ENCODE measurements at regions not wholly inside any gene's neighbourhood (a gene's known extent, or its start where the extent isn't known, plus 50 kb on each side); places are given as distances from the start of the nearest gene placed in this dataset.

DNA sequence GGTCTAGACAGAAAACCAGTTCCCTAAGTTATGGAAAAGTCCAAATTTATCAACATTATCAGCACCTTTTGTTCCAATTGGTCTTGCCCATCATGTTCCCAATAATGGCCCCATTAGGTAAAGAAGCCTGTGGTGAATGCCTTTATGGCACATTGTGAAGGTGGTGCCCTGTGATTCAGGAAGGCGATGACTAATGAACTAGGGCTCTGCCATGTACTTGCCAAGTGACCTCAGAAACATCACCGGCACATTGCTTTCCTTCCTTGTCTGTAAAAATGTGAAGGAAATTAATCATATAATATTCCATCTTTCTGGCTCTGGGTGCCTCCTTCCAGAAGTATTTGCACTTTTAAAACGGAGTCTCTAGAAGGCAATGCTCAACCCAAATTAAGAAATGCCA lies 132.3 kb downstream of the UNC5CL start:
- no peak for DNase-seq

DNA sequence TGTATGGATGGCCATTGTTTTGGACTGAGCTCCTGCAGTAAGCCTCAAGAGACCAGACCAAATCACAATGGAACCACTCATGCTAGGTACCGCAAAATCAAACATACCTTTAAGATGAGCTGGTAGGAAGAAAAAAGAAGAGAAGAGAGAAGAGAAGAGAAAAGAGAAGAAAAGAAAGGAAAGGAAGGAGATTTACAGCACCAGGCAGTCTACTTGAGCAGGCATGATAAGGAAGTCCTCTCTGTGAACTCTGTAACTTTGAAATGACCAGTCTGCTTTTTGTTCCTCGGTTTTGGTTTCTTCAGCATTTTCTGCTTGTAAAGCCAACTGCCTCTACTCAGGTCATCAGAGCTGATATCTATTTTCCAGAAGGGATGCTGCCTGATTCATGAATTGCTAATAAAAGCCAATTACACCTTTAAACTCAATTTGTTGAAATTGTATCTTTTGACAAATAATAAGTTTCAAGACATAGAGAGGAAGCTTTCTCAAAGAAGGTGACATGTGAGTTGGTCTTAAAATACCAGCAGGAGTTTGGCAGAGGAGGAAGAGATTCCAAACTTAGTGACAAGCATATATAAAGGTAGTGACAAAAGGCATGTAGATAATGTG lies 134.3 kb downstream of the UNC5CL start:
- DNase-seq, result no peak

DNA sequence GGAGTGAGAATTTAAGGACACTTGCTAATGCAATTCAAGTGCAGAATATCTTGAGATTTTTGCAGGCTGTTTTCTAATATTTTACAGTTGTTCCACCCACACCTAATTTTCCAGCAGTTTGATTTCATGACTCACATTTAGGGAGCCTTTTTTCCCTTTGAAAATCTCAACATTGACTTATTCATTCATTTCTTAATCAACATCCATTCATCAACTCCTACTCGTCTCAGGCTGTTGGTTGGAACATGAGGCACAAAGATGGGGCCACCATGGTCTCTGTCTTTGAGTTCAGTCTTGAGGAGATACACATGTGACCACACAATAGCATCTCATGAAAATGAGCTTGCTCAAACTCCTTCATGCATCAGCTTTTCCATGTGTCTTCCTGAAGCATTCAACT lies 135.6 kb downstream of the UNC5CL start:
- DNase-seq, result no peak

DNA sequence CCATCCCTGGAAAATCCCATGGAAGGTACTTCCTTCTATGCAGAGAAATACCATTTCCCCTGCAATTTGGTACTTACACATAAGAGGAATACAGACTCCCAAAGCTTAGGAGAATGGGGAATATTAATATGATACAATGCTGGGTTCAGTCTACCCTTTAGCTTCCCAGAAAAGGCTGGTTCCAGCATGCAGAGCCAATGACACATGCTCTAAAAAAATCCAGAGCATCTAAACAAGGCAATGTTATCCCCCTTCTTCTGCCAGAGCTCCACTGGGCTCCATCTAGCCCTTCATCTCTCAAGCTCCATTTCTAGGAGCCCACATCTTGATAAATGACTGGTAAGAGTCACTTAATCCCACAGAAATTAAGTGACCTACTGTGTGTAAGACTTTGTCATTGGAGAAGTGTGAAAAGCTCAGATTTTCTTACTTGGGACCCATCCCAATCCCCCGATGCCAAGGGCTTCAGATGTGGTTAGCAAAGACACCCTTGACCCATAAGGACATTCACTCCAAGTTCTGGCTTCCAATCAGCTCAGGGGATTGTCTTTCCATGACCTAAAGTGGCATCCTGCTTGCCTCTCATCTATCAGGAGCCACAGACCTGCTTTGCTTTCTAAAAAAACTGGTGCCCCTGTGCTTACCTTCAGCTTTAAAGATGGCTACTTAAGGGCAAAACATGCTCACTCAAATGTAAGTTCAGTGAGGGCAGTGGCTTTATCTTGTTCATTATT lies 137.5 kb downstream of the UNC5CL start:
- no peak for DNase-seq

DNA sequence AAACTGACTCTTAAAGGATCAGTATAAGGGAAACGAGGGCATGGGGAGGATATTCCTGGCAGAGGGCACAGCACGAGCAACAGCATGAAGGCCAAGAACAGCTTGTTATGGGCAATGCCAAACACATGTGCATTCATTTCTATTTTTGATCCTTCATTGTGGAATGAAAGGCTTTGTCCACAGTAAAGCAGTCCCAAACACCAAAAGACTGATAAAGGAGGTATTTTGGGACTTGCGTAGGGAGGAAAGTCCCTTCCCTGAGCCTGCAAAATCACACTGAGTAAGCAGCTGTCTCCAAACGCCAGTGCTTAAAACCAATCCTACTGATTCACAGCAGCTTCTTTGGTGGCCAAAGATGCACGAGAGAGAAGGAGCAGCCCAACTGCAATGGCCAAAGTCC lies 138.2 kb downstream of the UNC5CL start:
- no peak for DNase-seq

DNA sequence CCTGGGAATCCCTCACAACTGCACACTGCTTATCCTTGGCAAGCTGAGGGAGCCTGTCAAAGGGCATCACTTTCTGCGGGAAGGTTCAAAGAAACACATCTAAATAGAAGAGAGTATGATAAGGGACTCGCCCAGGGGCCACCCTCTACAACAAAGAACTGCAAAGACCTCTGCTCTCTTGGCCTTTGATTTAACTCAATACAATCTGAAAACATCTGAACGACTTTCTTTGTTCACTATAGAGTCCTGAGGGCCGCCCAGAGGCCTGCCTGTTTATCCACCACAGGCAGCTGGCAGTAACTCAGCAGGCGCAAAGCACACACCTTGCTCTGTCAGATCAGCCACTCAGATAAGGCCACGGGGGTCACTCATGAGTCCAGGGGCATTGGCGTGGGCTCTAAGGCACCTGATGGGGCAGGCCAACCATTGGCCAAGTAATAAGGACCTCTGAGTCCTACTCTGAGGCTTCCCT lies 139.3 kb downstream of the UNC5CL start:
- no peak for DNase-seq

DNA sequence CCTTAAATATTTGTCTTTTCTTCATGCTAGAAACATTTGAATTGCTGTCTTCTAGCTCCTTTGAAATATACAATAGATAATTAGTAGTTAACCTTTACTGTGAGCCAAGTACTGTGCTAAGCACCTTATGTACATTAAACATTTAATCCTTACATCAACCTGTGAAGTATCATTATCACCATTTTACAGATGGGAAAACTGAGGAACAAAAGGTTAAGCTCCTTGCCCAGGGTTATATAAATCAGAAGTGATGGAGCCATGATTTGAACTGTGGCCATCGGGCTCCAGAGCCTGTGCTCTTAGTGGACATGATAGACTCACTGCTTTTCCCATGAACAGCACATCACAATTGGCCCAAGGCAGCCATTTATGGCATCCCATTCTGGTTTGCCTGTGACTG lies 140.9 kb downstream of the UNC5CL start:
- no peak for DNase-seq

DNA sequence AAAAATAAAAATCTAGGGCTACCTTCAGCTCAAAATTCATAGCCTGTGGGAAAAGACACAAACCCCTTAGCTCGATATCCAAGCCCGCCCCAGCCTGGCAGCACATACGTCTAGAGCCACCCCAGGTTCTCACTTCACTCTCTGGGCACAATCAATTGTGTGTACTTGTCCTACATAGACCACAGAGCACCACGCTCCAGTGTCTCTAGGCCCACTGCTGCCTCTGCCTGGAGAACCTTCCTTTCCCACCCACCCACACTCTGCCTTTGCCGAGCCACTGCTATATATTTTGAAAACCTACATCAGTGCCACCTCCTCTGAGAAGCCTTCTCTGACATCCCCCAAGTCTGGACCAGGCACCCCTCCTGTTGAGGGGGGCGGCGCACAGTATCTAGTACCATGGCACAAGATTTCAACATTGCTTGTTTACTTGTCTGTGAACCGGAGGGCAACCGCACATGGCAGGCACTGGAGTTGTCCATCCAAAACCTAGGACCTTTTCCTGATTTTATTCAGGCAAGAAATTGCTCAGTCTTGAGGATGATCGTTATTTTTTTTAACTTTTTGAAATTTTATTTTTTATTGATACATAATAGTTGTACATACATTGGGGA lies 141.5 kb downstream of the UNC5CL start:
- DNase-seq, result no peak

DNA sequence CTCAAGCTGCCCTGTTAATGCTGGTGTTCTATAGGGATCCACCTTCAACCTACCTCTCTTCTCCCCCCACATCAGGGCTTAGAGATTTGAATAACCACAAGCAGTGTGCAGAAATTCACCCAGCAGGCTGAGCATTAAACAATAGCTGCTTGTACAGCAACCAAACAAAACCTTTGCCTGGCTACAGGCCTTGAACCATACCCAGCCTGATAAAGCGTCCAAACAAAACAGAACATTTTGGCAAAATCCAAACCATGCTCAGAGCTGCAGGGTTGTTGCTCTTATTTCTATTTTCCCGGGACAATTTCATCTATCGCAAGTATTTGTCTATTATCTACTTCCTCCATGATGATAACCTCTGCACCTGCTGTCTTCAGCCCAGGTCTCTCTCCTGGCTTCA lies 142.3 kb downstream of the UNC5CL start:
- no peak for DNase-seq

DNA sequence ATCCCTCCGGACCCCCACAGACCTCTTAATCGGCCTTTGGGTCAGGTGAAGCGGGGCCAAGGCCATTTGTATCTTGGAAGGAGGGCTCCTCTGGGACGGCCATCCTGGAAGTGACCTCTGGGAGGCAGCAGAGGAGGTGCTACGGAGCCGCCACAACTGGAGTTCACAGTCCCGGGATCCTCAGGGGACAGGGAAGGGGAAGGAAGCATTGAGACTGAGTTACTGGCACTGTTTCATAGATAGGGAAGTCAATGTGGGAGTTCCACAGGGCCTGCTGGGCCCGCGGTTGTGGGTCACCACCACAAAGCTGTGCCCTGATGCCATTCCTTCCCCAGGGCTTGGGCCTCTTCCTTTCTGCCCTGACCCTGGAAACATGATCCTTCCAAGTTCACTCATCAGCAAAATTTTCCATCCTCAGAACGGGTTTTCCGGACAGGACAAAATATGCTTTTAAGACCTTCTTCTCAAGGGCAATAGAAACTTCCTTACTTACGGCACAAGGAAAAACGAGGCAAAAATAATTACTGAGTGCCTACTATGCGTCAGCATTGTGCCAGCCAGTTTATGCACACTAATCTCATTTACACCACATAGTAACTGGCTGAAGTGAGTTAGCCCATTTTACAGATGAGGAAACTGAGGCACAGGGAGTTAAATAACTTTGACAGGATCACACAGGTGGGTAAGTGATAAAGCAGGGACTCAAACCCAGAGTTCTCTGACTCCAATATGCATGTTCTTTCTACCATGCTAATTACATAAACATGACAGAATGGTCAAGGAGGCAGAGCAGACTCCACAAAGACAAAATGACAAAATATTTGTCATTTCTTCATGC lies 143.8 kb downstream of the UNC5CL start:
- DNase-seq, result peak; percentile 18

DNA sequence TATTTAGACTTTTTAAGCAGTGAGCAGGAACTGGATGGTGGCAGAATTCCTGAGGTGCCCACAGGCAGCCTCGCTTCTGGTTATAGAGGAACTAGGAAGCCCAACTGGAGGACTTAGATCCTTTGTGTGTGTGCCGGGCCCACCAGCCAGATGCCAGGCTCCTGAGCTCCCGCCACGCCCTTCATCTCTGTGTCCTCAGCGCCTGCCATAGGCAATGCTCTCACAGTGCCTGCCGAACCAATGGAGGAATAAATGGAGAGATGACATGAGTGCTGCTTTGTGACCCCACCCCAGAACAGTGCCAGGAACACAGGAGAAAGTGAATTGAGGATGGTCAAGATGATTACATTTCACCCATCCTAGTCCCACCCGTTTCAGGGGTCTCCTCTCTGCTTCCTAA lies 146.0 kb downstream of the UNC5CL start:
- no peak for DNase-seq

DNA sequence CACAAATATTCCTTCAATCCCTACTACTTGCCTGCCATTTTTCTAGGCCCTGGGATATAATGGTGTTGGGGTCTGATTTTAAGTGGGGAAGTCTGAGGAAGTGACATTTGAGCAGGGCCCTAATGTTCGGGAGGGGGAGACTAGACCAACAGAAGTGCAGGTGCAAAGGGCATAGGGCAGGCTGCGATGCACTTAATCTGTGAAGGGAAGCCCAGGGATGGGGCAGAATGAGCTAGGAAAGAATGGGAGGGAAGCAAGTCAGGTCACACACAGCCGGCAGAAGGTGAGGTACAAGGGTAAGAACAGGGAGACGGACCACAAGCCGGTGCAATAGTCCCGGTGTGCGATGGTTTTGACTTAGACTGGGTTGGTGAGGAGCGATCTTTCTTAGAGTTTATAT lies 146.8 kb downstream of the UNC5CL start:
- no peak for DNase-seq

DNA sequence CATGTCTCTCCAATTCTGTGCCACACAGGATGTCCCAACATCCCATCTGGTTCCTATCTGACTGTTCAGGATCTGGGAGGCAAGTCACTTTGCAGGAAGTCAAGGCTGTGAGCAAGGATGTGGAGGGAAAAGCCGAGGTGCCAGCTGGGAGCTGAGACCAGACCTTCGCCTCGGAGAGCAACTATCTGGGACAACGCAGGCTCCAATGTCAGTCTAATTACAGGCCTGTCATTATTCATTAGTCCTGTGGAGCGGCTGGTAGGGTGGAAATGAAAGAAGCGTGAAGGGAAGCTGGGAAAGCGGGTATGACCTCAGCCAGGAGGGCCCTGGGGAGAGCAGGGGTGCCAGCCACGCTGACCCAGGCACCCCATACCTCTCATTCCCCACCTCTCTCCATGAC lies 147.3 kb downstream of the UNC5CL start:
- no peak for DNase-seq

DNA sequence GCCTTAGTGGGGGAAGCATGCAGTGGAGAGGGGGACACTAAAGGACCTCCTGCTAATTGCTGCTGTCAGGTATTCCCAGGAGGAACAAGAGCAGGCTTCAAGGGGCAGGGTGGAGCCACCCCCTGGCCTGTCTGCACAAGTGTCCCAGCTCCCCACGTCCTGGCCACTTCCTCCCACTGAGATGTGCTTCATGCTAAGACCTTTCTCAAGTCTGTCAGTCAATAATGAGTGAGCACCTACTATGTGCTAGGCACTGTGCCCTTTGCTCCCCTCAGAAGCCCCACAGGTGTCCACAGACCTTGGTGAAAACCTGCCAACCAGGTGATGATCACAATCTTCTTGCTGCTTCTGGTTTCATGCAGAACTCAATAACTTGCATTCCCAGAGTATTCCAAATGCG lies 147.9 kb downstream of the UNC5CL start:
- DNase-seq, result no peak

DNA sequence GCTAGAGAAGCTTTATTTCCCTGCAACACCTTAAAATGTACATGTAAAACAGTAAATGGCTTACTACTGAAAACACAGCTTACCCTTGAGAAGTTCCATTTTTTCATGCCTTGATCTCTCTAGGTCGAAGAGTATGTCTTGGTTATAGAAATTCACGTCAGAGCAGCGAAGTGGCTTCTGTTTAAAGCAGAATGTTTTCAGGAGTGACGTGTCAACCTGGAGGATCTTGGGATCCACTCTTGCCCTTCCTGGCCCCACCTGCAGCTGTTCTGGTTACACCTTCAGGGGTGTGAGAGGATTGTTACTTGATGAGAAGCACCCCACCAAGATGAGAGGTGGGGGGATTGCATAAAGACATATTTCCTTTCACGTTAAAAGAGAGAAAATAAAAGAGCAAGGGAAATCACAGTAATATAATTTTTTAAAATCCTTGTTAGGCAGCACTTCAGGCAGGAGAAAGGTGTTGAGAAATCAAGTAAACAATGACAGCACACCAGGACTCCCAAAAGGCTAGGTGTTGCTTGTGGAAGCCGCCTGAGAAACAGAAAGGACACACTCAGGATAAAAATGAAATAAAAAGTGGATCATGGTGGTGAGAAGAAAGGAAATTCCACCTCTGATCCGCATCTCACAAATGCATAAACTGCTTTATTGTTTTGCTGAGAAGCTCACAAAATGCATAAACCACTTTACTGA lies 149.7 kb downstream of the UNC5CL start:
- DNase-seq, result no peak

DNA sequence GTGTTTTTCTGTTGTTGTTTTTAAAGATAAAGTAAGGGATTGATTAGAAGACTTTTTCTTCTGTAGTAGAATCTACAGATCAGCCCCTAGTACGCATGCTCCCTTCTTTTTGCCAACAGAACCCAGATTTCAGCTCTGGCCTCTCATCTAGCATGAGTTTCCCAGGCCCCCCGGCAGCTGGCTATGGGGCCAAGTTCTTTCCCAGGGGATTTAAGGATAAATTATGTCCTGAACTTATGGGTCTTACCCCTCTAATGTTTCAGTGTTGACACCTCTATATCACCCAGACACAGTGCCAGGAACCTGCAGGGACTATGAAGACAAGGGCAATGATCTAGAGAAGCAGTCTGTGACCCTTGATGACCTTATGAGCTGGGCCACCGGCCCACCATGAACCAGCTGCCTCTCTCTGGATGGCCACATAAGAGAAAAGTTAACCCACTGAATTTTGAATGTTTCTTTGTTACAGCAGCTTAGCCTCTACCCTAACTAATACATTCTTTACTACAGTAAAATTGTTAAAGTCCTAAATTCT lies 150.5 kb downstream of the UNC5CL start:
- no peak for DNase-seq

DNA sequence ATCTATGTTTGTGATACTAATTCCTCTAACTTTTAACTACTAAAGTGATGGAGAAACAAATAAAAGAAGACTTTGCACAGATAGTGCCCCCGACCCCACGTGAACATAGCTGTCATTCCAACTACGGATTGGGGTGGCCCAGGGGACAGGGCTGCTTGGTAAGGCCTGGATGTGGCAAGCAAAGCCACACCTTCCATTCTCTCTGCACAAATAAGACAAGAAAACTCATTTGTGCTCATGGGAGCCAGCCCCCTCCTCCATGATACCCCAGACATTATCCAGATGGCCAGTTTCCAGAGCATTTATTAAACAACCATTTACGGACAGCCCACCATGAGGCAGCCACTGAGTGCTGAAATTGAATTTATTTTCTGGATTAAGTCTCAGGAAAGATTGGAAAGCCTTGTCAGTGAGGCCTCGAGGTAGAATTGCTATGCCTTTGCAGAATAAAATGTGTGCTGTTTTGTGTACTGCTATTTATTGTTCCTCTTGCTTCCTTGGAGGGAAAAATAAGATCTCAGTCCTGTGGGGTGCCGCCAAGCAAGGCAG lies 151.2 kb downstream of the UNC5CL start:
- no peak for DNase-seq

DNA sequence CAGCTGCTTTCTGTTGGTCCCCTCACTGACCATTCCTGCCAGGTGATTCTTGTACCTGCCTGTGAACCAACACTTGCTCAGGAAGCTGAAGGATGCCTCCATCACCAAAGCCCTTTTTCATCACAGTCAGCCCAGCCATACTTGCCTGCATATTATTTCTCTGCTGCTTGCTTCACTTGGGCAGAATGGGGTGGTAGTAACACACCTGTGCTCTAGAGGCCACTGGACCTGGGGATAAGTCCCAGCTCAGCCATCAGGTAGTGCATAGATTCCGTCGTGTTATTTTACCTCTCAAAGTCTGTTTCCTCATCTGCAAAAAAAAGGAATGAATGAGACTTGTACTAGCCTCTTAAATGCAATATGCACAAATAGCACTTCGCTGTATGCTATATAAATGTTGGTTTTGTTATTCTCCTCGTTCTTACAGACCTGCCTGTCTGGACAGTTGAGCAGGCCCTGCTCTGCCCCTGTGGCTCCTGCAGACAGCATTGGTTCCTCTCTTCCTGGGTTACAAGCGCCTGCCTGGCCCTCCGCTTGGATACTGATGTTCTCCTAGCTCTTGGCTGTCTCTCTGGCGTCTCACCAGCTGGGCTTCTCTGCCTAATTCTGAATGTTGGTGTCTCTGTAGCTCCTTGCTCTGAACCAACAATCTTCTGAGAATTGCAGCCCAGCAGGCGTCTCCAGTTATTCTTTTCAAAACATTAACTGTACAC lies 151.8 kb downstream of the UNC5CL start:
- DNase-seq, result no peak

DNA sequence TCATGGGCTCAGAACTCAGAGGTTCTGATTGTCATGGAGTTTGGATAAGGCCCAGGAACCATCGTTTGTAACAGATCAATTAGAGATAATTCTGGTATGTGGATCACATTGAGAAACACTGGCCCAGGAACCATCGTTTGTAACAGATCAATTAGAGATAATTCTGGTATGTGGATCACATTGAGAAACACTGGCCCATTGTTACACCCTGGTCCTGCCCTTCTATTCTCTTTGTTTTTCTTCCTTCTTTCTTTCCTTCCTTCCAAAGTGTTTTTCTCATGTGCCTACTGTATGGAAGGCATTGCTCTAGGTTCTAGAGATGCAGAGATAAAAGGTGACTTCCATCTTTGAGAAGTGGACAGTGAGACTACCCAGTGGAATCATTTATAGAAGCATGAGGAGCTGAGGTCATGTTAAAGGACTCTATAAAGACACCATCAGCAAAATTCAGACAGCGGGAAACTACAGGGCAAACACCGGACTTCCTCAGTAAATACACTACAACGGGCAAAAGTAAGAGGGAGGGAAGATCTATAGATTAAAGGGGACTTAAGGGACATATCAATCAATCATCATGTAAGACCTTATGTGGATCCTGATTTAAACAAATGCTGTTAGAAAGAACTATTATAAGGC lies 153.8 kb downstream of the UNC5CL start:
- no peak for DNase-seq

DNA sequence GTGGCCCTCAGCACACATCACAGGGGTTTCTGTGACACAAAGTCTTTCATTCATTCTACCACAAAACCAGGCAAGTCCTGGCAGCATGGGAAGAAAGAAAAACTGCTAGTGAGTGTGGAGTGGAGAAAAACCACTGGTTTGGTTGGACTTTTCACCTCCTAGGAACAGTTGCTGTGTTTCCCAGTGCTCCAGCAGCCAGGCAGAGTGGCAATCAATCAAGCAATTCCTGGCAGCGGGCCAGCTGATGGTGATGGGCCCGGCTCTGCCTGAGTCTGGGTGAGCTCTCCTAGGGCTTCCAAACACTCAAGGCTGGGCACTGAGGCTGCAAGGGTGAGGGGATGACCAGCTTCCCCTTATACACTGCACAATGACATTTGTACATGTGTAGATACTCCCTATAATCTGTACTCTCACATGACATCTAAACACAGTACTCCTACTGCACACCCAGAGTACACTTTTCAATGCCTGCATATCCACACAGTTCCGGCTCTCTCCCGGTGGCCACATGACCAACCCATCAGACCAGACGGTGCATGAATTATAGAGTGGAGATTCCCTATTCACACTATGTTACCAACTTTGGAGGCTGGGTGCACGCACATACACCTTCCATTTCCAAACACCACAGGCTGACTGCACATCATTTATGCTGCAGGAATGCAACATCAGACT lies 156.6 kb downstream of the UNC5CL start:
- DNase-seq, result no peak
